Endothelial cell of umbilical vein (primary cell): ENCODE measurements at regions not wholly inside any gene's neighbourhood (a gene's known extent, or its start where the extent isn't known, plus 50 kb on each side); places are given as distances from the start of the nearest gene placed in this dataset.

ENCODE experiments used
- BruUV-seq: library from RNA; stranded (reverse); fragments of 400-500 nt; replicated peaks from 2 replicates; lab custom pipeline; 2021; lab: Mats Ljungman, UMichigan
- CTCF ChIA-PET: fragments of 300-600, 350-600 bp; sonication (Branson Sonifier 250); formaldehyde crosslinking; loops from one replicate; lab custom pipeline; 2021; ENCODE audit warnings: antibody characterized with exemption, inconsistent platforms; lab: Charles Lee
- POLR2A ChIA-PET: fragments of 300-600, 350-600 bp; sonication (Branson Sonifier 250); formaldehyde crosslinking; loops from one replicate; lab custom pipeline; 2021; ENCODE audit warnings: antibody characterized with exemption, inconsistent platforms; lab: Charles Lee
- DNase-seq: peaks from one replicate; pipeline ENCODE4 v3.0.0-alpha.2; 2011; ENCODE audit warnings: low read depth, low spot score
- FAIRE-seq: peaks from 2 replicates; lab custom pipeline; 2011; peaks lifted over from hg19 to GRCh38; lab: Jason Lieb, UNC
- H2AFZ ChIP-seq: 2 replicates; pipeline ENCODE4 v1.6.0; 2012; ENCODE audit warnings: low read depth, low read length, control low read depth, inconsistent platforms
- H3K27ac ChIP-seq: 2 replicates; pipeline ENCODE4 v1.5.1; 2011; ENCODE audit warnings: low read depth, mild to moderate bottlenecking, control low read depth, low read length, moderate library complexity; ENCODE audit not compliant: insufficient read depth
- H3K27me3 ChIP-seq, 2 experiments: 2 replicates each; pipeline versions ENCODE4 v1.6.0 to v1.6.1; 2011; ENCODE audit warnings: low read length in 2 of 2, mixed read lengths in 1 of 2; ENCODE audit not compliant: control insufficient read depth in 2 of 2, insufficient read depth in 2 of 2
- H3K36me3 ChIP-seq, 2 experiments: 2 replicates in 1 of 2; 3 replicates in 1 of 2; pipeline ENCODE4 v1.5.1; 2011; ENCODE audit warnings: low read length in 2 of 2, mild to moderate bottlenecking in 1 of 2, moderate library complexity in 1 of 2; ENCODE audit not compliant: control insufficient read depth in 2 of 2, insufficient read depth in 2 of 2; ENCODE audit errors: extremely low read depth in 1 of 2
- H3K4me1 ChIP-seq: 3 replicates; pipeline ENCODE4 v1.5.1; 2011; ENCODE audit warnings: mild to moderate bottlenecking, low read length; ENCODE audit not compliant: control insufficient read depth, insufficient read depth; ENCODE audit errors: extremely low read depth
- H3K4me2 ChIP-seq: 2 replicates; pipeline ENCODE4 v1.6.1; 2011; ENCODE audit warnings: low read length, control low read depth, mixed read lengths; ENCODE audit not compliant: insufficient read depth
- H3K4me3 ChIP-seq, 3 experiments: fragments of 200-600 bp in 1 of 3; sonication (generic), shearing (Covaris generic) in 1 of 3; replicated peaks in 1 of 3; 2 replicates each; pipeline ENCODE4 v1.5.1; 2011 to 2016; ENCODE audit warnings: control low read depth in 3 of 3, low read length in 3 of 3, mild to moderate bottlenecking in 2 of 3, inconsistent platforms in 1 of 3, low read depth in 1 of 3, moderate library complexity in 1 of 3; ENCODE audit not compliant: insufficient read depth in 1 of 3
- H3K79me2 ChIP-seq: 2 replicates; pipeline ENCODE4 v1.6.0; 2012; ENCODE audit warnings: low read length, inconsistent platforms; ENCODE audit not compliant: control insufficient read depth, insufficient read depth
- H3K9ac ChIP-seq: replicated peaks from 2 replicates; pipeline ENCODE3; 2011; ENCODE audit warnings: low read length, control low read depth; ENCODE audit not compliant: insufficient read depth; ENCODE audit errors: extremely low read depth
- H3K9me1 ChIP-seq: replicated peaks from 3 replicates; pipeline ENCODE4 v1.6.0; 2011; ENCODE audit warnings: mild to moderate bottlenecking, low read length; ENCODE audit not compliant: control insufficient read depth, insufficient read depth; ENCODE audit errors: extremely low read depth
- H3K9me3 ChIP-seq: replicated peaks from 2 replicates; pipeline ENCODE4 v1.5.1; 2012; ENCODE audit warnings: low read length, inconsistent platforms; ENCODE audit not compliant: control insufficient read depth, insufficient read depth
- H4K20me1 ChIP-seq: replicated peaks from 2 replicates; pipeline ENCODE3; 2011; ENCODE audit warnings: mild to moderate bottlenecking, low read length; ENCODE audit not compliant: control insufficient read depth, insufficient read depth; ENCODE audit errors: extremely low read depth
- EZH2 ChIP-seq: IDR thresholded peaks from 2 replicates; pipeline ENCODE4 v1.6.1; 2012; ENCODE audit warnings: borderline replicate concordance, low read depth, mild to moderate bottlenecking, moderate library complexity, low read length, inconsistent platforms; ENCODE audit not compliant: severe bottlenecking
- FOS ChIP-seq: IDR thresholded peaks from 2 replicates; pipeline ENCODE4 v1.6.1; 2011; ENCODE audit warnings: mild to moderate bottlenecking, low read length, moderate library complexity, borderline replicate concordance; ENCODE audit not compliant: insufficient read depth
- GATA2 ChIP-seq: IDR thresholded peaks from 2 replicates; pipeline ENCODE4 v1.7.0; 2011; ENCODE audit warnings: low read depth, mild to moderate bottlenecking, moderate library complexity, mixed read lengths, low read length; ENCODE audit not compliant: insufficient read length, insufficient read depth
- JUN ChIP-seq: IDR thresholded peaks from 2 replicates; pipeline ENCODE4 v1.6.1; 2011; ENCODE audit warnings: borderline replicate concordance, low read depth; ENCODE audit not compliant: insufficient read length, insufficient read depth
- MYC ChIP-seq: IDR thresholded peaks from one replicate; pipeline ENCODE4 v1.6.1; 2011; ENCODE audit warnings: mild to moderate bottlenecking, low read depth, low read length
- POLR2A ChIP-seq: IDR thresholded peaks from 2 replicates; pipeline ENCODE4 v1.6.1; 2012; ENCODE audit warnings: low read depth, mild to moderate bottlenecking, control low read depth, low read length
- POLR2AphosphoS5 ChIP-seq: IDR thresholded peaks from 2 replicates; pipeline ENCODE4 v1.6.1; 2012; ENCODE audit warnings: low read depth, mild to moderate bottlenecking, control low read depth, low read length, moderate library complexity; ENCODE audit not compliant: insufficient read depth
- dilution Hi-C: fragments of 300-500 bp; cut with MboI; formaldehyde crosslinking; loops from one replicate; pipeline ENCODE4 v1.15.0; 2019; ENCODE audit warnings: low sequenced_read_pairs; ENCODE audit not compliant: extremely low pct_ligation_motif_present
- intact Hi-C: fragments of 100-400 bp; cut with micrococcal nuclease; formaldehyde crosslinking; loops from one replicate; pipeline ENCODE4 v1.10.0; 2022
- TF ChIP-seq, protein P1 (sequence below): IDR thresholded peaks from 2 replicates; pipeline ENCODE4 v1.6.1; 2011; ENCODE audit not compliant: insufficient read depth, insufficient read length
- TF ChIP-seq, protein P2 (sequence below), 2 donors: IDR thresholded peaks; 1 replicate in 1 of 2; 2 replicates in 1 of 2; pipeline ENCODE4 v1.5.1; 2011; ENCODE audit warnings: low read length in 2 of 2, mild to moderate bottlenecking in 2 of 2, moderate library complexity in 2 of 2, control low read depth in 1 of 2, inconsistent platforms in 1 of 2, low read depth in 1 of 2; ENCODE audit not compliant: insufficient read depth in 1 of 2; ENCODE audit errors: extremely low read depth in 1 of 2

DNA sequence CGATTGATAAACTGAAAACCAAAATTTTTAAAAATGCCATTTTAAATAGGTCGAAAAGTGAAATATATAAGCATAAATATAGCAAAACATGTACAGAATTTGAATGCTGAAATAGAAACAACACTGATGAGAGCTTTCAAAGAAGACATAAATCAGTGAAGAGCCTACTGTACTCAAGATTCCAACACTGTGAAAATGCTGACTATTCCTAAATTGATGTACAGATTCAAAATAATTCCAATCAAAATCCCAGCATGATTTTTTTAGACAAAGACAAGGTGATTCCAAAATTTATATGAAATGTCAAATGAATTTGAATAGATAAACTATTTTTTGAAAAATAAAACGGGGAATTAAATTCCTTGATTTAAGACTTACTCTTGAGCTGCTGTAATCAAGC is 1010.4 kb downstream of the TBC1D22A start:
- H3K36me3 ChIP-seq = no peaks in the 10 kb centered on the region
- no peaks in the 10 kb centered on the region for H3K9me3 ChIP-seq
- intact Hi-C loops = no loop called here
- H3K79me2 ChIP-seq = no peaks in the 10 kb centered on the region
- TF ChIP-seq EZH2 (no peak), GATA2 (no peak), JUN (no peak), POLR2A (no peak), POLR2AphosphoS5 (no peak), FOS (no peak), MYC (no peak)
- TF ChIP-seq, protein P1, sequence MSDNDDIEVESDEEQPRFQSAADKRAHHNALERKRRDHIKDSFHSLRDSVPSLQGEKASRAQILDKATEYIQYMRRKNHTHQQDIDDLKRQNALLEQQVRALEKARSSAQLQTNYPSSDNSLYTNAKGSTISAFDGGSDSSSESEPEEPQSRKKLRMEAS = no peak
- TF ChIP-seq, protein P2, sequence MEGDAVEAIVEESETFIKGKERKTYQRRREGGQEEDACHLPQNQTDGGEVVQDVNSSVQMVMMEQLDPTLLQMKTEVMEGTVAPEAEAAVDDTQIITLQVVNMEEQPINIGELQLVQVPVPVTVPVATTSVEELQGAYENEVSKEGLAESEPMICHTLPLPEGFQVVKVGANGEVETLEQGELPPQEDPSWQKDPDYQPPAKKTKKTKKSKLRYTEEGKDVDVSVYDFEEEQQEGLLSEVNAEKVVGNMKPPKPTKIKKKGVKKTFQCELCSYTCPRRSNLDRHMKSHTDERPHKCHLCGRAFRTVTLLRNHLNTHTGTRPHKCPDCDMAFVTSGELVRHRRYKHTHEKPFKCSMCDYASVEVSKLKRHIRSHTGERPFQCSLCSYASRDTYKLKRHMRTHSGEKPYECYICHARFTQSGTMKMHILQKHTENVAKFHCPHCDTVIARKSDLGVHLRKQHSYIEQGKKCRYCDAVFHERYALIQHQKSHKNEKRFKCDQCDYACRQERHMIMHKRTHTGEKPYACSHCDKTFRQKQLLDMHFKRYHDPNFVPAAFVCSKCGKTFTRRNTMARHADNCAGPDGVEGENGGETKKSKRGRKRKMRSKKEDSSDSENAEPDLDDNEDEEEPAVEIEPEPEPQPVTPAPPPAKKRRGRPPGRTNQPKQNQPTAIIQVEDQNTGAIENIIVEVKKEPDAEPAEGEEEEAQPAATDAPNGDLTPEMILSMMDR (IDR thresholded peaks at IDR 0.05; ENCODE audit: extremely low read depth in 1 of 2, insufficient read depth in 1 of 2, low read depth in 1 of 2, low read length in 2 of 2) = no peak
- no peaks in the 10 kb centered on the region for H3K9me1 ChIP-seq
- no TSS peak for BruUV-seq
- ChIA-PET CTCF (no interaction called here), POLR2A (no interaction called here)
- DNase-seq (no peak), FAIRE-seq (no peak)
- no peak overlapping the region for H3K4me3 ChIP-seq
- H2AFZ ChIP-seq = no peak overlapping the region
- no peak overlapping the region for H3K27ac ChIP-seq
- dilution Hi-C loops = no loop called here
- no peaks in the 10 kb centered on the region for H3K4me1 ChIP-seq
- H3K4me2 ChIP-seq = no peak overlapping the region
- no peak overlapping the region for H3K9ac ChIP-seq
- no peaks in the 10 kb centered on the region for H4K20me1 ChIP-seq
- H3K27me3 ChIP-seq = no peaks in the 10 kb centered on the region
